Kidney epithelial cell (primary cell): ENCODE measurements at regions not wholly inside any gene's neighbourhood (a gene's known extent, or its start where the extent isn't known, plus 50 kb on each side); places are given as distances from the start of the nearest gene placed in this dataset.
"Not testable (repeated sequence)": the region's sequence is repeated elsewhere in the genome, so short reads cannot be mapped to it uniquely, and the experiment has no call there.

Experiments
- DNase-seq: peaks from one replicate; pipeline ENCODE4 v3.0.0-alpha.2; 2010; ENCODE audit warnings: low read depth
- H3K27me3 ChIP-seq: 2 replicates; pipeline ENCODE4 v1.6.0; 2011; ENCODE audit warnings: low read length; ENCODE audit not compliant: control insufficient read depth, insufficient read depth
- H3K36me3 ChIP-seq: 2 replicates; pipeline ENCODE4 v1.5.1; 2011; ENCODE audit warnings: low read length; ENCODE audit not compliant: control insufficient read depth, insufficient read depth
- H3K4me3 ChIP-seq: 2 replicates; pipeline ENCODE4 v1.5.1; 2011; ENCODE audit warnings: low read depth, mild to moderate bottlenecking, control low read depth, low read length
- CTCF ChIP-seq: IDR thresholded peaks from 2 replicates; pipeline ENCODE4 v1.5.1; 2011; ENCODE audit warnings: mild to moderate bottlenecking, moderate library complexity, low read length, control low read depth, inconsistent platforms; ENCODE audit not compliant: insufficient read depth, poor library complexity, severe bottlenecking

- TF ChIP-seq CTCF, result no peak
- Histone ChIP-seq H3K4me3 (no peak overlapping the region), H3K36me3 (no peaks in the 10 kb centered on the region), H3K27me3 (no peaks in the 10 kb centered on the region)
- DNase-seq, result no peak
These were observed 224.2 kb downstream of the SOX2 start for GRCh38 chr3:181935915-181936314.

GRCh38 chr3:181936774-181937173 lies 225.0 kb downstream of the SOX2 start:
- H3K27me3 ChIP-seq, result no peaks in the 10 kb centered on the region
- TF ChIP-seq CTCF, result no peak
- H3K36me3 ChIP-seq, result no peaks in the 10 kb centered on the region
- DNase-seq, result no peak
- H3K4me3 ChIP-seq, result no peak overlapping the region

- not testable (repeated sequence) for H3K36me3 ChIP-seq, H3K27me3 ChIP-seq, DNase-seq, H3K4me3 ChIP-seq
These were observed 226.9 kb downstream of the SOX2 start for GRCh38 chr3:181938580-181938979.

- H3K4me3 ChIP-seq, result no peak overlapping the region
- no peak for TF ChIP-seq CTCF
- no peaks in the 10 kb centered on the region for H3K36me3 ChIP-seq
- no peak for DNase-seq
- H3K27me3 ChIP-seq, result no peaks in the 10 kb centered on the region
These were observed 229.0 kb downstream of the SOX2 start for GRCh38 chr3:181940703-181941102.

- no peak for TF ChIP-seq CTCF
- Histone ChIP-seq H3K36me3 (no peaks in the 10 kb centered on the region), H3K27me3 (no peaks in the 10 kb centered on the region), H3K4me3 (no peak overlapping the region)
- no peak for DNase-seq
These were observed 229.5 kb downstream of the SOX2 start for GRCh38 chr3:181941250-181941649.

- no peak for DNase-seq
- Histone ChIP-seq H3K4me3 (no peak overlapping the region), H3K36me3 (no peaks in the 10 kb centered on the region), H3K27me3 (no peaks in the 10 kb centered on the region)
- no peak for TF ChIP-seq CTCF
These were observed 231.6 kb downstream of the SOX2 start for GRCh38 chr3:181943285-181943684.

- no peak for TF ChIP-seq CTCF
- H3K27me3 ChIP-seq, result no peaks in the 10 kb centered on the region
- H3K36me3 ChIP-seq, result no peaks in the 10 kb centered on the region
- H3K4me3 ChIP-seq, result no peak overlapping the region
- no peak for DNase-seq
These were observed 235.9 kb downstream of the SOX2 start for GRCh38 chr3:181947606-181948005.
